Neuronal stem cell (in vitro differentiated cells): ENCODE measurements at regions not wholly inside any gene's neighbourhood (a gene's known extent, or its start where the extent isn't known, plus 50 kb on each side); places are given as distances from the start of the nearest gene placed in this dataset.

Experiments
- DNase-seq: peaks from one replicate; pipeline ENCODE4 v3.0.0-alpha.2; 2013; ENCODE audit warnings: low spot score
- H2AFZ ChIP-seq: one replicate; pipeline ENCODE4 v1.6.1; 2013; ENCODE audit warnings: mild to moderate bottlenecking, low read length, inconsistent platforms
- H2AK5ac ChIP-seq: 2 replicates; pipeline ENCODE4 v1.6.1; 2013; ENCODE audit warnings: low read depth, mild to moderate bottlenecking, inconsistent platforms, low read length, moderate library complexity, mixed read lengths
- H2BK120ac ChIP-seq: 2 replicates; pipeline ENCODE4 v1.6.1; 2013; ENCODE audit warnings: low read depth, mild to moderate bottlenecking, inconsistent platforms, low read length, moderate library complexity, mixed read lengths
- H2BK12ac ChIP-seq: one replicate; pipeline ENCODE4 v1.6.1; 2013; ENCODE audit warnings: low read length, inconsistent platforms
- H2BK15ac ChIP-seq: 2 replicates; pipeline ENCODE4 v1.6.1; 2013; ENCODE audit warnings: mild to moderate bottlenecking, low read length, inconsistent platforms, mixed read lengths
- H2BK5ac ChIP-seq: one replicate; pipeline ENCODE4 v1.6.1; 2013; ENCODE audit warnings: inconsistent platforms, mild to moderate bottlenecking, low read length, moderate library complexity
- H3K14ac ChIP-seq: one replicate; pipeline ENCODE4 v1.6.1; 2013; ENCODE audit warnings: low read length, inconsistent platforms
- H3K18ac ChIP-seq: 2 replicates; pipeline ENCODE4 v1.6.1; 2013; ENCODE audit warnings: low read length, inconsistent platforms
- H3K23ac ChIP-seq: 2 replicates; pipeline ENCODE4 v1.6.1; 2013; ENCODE audit warnings: low read depth, mild to moderate bottlenecking, mixed read lengths, low read length, inconsistent platforms; ENCODE audit not compliant: poor library complexity
- H3K27ac ChIP-seq: replicated peaks from 3 replicates; pipeline ENCODE4 v1.5.1; 2013; ENCODE audit warnings: low read length, inconsistent platforms
- H3K27me3 ChIP-seq, 3 experiments: 2 replicates each; pipeline ENCODE4 v1.6.1; 2013; ENCODE audit warnings: low read length in 3 of 3, mild to moderate bottlenecking in 2 of 3, inconsistent platforms in 1 of 3, low read depth in 1 of 3, mixed read lengths in 1 of 3, moderate library complexity in 1 of 3; ENCODE audit not compliant: control insufficient read depth in 3 of 3, insufficient read depth in 3 of 3
- H3K36me3 ChIP-seq, 2 donors: replicated peaks in 1 of 2; 2 replicates each; pipeline ENCODE4 v1.6.1; 2013; ENCODE audit warnings: low read length in 2 of 2; ENCODE audit not compliant: control insufficient read depth in 2 of 2, insufficient read depth in 2 of 2
- H3K4ac ChIP-seq: 2 replicates; pipeline ENCODE4 v1.6.1; 2013; ENCODE audit warnings: inconsistent platforms, mild to moderate bottlenecking, low read length, moderate library complexity
- H3K4me1 ChIP-seq, 2 donors: 1 replicate in 1 of 2; 2 replicates in 1 of 2; pipeline ENCODE4 v1.6.1; 2013; ENCODE audit warnings: low read length in 2 of 2, low read depth in 1 of 2; ENCODE audit not compliant: control insufficient read depth in 2 of 2, insufficient read depth in 1 of 2
- H3K4me2 ChIP-seq: one replicate; pipeline ENCODE4 v1.6.1; 2013; ENCODE audit warnings: mild to moderate bottlenecking, low read length, inconsistent platforms; ENCODE audit not compliant: insufficient read depth, poor library complexity, severe bottlenecking
- H3K4me3 ChIP-seq, 2 donors: 2 replicates each; pipeline ENCODE4 v1.5.1; 2013; ENCODE audit warnings: low read length in 2 of 2, mild to moderate bottlenecking in 2 of 2, inconsistent platforms in 1 of 2, moderate library complexity in 1 of 2
- H3K79me1 ChIP-seq: one replicate; pipeline ENCODE4 v1.6.1; 2013; ENCODE audit warnings: low read depth, mild to moderate bottlenecking, inconsistent platforms, low read length, moderate library complexity
- H3K9ac ChIP-seq: one replicate; pipeline ENCODE4 v1.6.1; 2013; ENCODE audit warnings: mild to moderate bottlenecking, low read depth, low read length, inconsistent platforms; ENCODE audit not compliant: poor library complexity
- H3K9me3 ChIP-seq, 2 donors: replicated peaks in 1 of 2; 2 replicates each; pipeline versions ENCODE3 to v1.6.1; 2013; ENCODE audit warnings: low read length in 2 of 2, mild to moderate bottlenecking in 2 of 2, inconsistent platforms in 1 of 2, low read depth in 1 of 2, mixed read lengths in 1 of 2, moderate library complexity in 1 of 2; ENCODE audit not compliant: control insufficient read depth in 2 of 2, insufficient read depth in 1 of 2
- H4K8ac ChIP-seq: one replicate; pipeline ENCODE4 v1.6.1; 2013; ENCODE audit warnings: low read depth, mild to moderate bottlenecking, inconsistent platforms, low read length, moderate library complexity
- H4K91ac ChIP-seq: one replicate; pipeline ENCODE4 v1.6.1; 2013; ENCODE audit warnings: low read length, low read depth, mild to moderate bottlenecking, inconsistent platforms; ENCODE audit not compliant: poor library complexity
- WGBS, 2 donors: extraction: QIAGEN DNeasy Blood & Tissue Kit; methylation state at CpG; one replicate each; pipeline ENCODE4 v1.1.7; 2013; ENCODE audit warnings: missing lambda C conversion rate in 2 of 2, mixed read lengths in 1 of 2; ENCODE audit not compliant: insufficient read length in 2 of 2, insufficient replicate concordance in 1 of 2; ENCODE audit errors: extremely low coverage in 2 of 2; 5-methylcytosine and 5-hydroxymethylcytosine counted together

GRCh38 chr4:22903913-22904312 is 211.2 kb downstream of the GBA3 start:
- DNase-seq = no peak
- Histone ChIP-seq H3K4me1 (no peaks in the 10 kb centered on the region), H2BK5ac (no peak overlapping the region), H2BK15ac (no peak overlapping the region), H3K23ac (no peak overlapping the region), H4K8ac (no peak overlapping the region), H3K4me2 (no peak overlapping the region), H3K27me3 (no peaks in the 10 kb centered on the region), H2BK12ac (no peak overlapping the region), H4K91ac (no peak overlapping the region), H3K79me1 (no peaks in the 10 kb centered on the region), H3K14ac (no peak overlapping the region), H2AK5ac (no peak overlapping the region), H3K4ac (no peak overlapping the region), H3K18ac (no peak overlapping the region), H3K9ac (no peak overlapping the region), H3K36me3 (no peaks in the 10 kb centered on the region), H2AFZ (no peak overlapping the region), H3K4me3 (no peak overlapping the region), H2BK120ac (no peak overlapping the region), H3K27ac (no peak overlapping the region), H3K9me3 (no peaks in the 10 kb centered on the region)
- WGBS, 2 donors = no CpG with 5 or more reads among the region's 3 CpGs

- WGBS, 2 donors = no CpG with 5 or more reads among the region's 1 CpG
- H3K36me3 ChIP-seq = no peaks in the 10 kb centered on the region
Measured at GRCh38 chr4:22901631-22902030, 208.9 kb downstream of the GBA3 start.

GRCh38 chr4:22900876-22901275 is 208.1 kb downstream of the GBA3 start:
- no peaks in the 10 kb centered on the region for H3K9me3 ChIP-seq
- WGBS, 2 donors = no CpG with 5 or more reads among the region's 2 CpGs
- H3K27ac ChIP-seq = no peak overlapping the region
- H3K14ac ChIP-seq = no peak overlapping the region
- no peak overlapping the region for H3K4ac ChIP-seq
- no peak overlapping the region for H4K91ac ChIP-seq
- H3K9ac ChIP-seq = no peak overlapping the region
- H3K36me3 ChIP-seq = no peaks in the 10 kb centered on the region
- H2BK15ac ChIP-seq = no peak overlapping the region
- H3K79me1 ChIP-seq = no peaks in the 10 kb centered on the region
- no peak overlapping the region for H2BK5ac ChIP-seq
- H4K8ac ChIP-seq = no peak overlapping the region
- H3K18ac ChIP-seq = no peak overlapping the region
- no peaks in the 10 kb centered on the region for H3K4me1 ChIP-seq
- H2BK12ac ChIP-seq = no peak overlapping the region
- no peak overlapping the region for H3K4me2 ChIP-seq
- H2AK5ac ChIP-seq = no peak overlapping the region
- H2BK120ac ChIP-seq = no peak overlapping the region
- H3K27me3 ChIP-seq = no peaks in the 10 kb centered on the region
- H3K23ac ChIP-seq = no peak overlapping the region
- H3K4me3 ChIP-seq = no peak overlapping the region
- DNase-seq = no peak
- H2AFZ ChIP-seq = no peak overlapping the region

More at GRCh38 chr4:22901631-22902030, 208.9 kb downstream of the GBA3 start:
- H2BK5ac ChIP-seq = no peak overlapping the region
- H3K4me3 ChIP-seq = no peak overlapping the region
- H4K8ac ChIP-seq = no peak overlapping the region
- no peak overlapping the region for H3K18ac ChIP-seq
- H2AK5ac ChIP-seq = no peak overlapping the region
- no peak overlapping the region for H3K4me2 ChIP-seq
- no peak overlapping the region for H2BK15ac ChIP-seq
- no peak overlapping the region for H2BK12ac ChIP-seq
- H3K4ac ChIP-seq = no peak overlapping the region
- no peak overlapping the region for H3K27ac ChIP-seq
- no peak overlapping the region for H3K9ac ChIP-seq
- no peaks in the 10 kb centered on the region for H3K4me1 ChIP-seq
- H2AFZ ChIP-seq = no peak overlapping the region
- no peak for DNase-seq
- no peak overlapping the region for H3K14ac ChIP-seq
- H4K91ac ChIP-seq = no peak overlapping the region
- H3K23ac ChIP-seq = no peak overlapping the region
- H3K9me3 ChIP-seq = no peaks in the 10 kb centered on the region
- H2BK120ac ChIP-seq = no peak overlapping the region
- H3K79me1 ChIP-seq = no peaks in the 10 kb centered on the region
- no peaks in the 10 kb centered on the region for H3K27me3 ChIP-seq

- Histone ChIP-seq H2BK120ac (no peak overlapping the region), H3K4ac (no peak overlapping the region), H3K18ac (no peak overlapping the region), H2BK12ac (no peak overlapping the region), H4K91ac (no peak overlapping the region), H3K36me3 (no peaks in the 10 kb centered on the region), H4K8ac (no peak overlapping the region), H3K79me1 (no peaks in the 10 kb centered on the region), H3K23ac (no peak overlapping the region), H3K4me3 (no peak overlapping the region), H2BK5ac (no peak overlapping the region), H2AFZ (no peak overlapping the region), H3K4me1 (no peaks in the 10 kb centered on the region), H2AK5ac (no peak overlapping the region), H3K4me2 (no peak overlapping the region), H3K14ac (no peak overlapping the region), H3K9me3 (no peaks in the 10 kb centered on the region), H2BK15ac (no peak overlapping the region), H3K27ac (no peak overlapping the region), H3K9ac (no peak overlapping the region), H3K27me3 (no peaks in the 10 kb centered on the region)
- no CpG with 5 or more reads among the region's 6 CpGs for WGBS, 2 donors
- peak; percentile 35 for DNase-seq
Measured at GRCh38 chr4:22897520-22898108, 204.9 kb downstream of the GBA3 start.
